Neural progenitor cell (in vitro differentiated cells): ENCODE measurements at regions not wholly inside any gene's neighbourhood (a gene's known extent, or its start where the extent isn't known, plus 50 kb on each side); places are given as distances from the start of the nearest gene placed in this dataset.

Source experiments
- EZH2 ChIP-seq: fragments of 200-600 bp; sonication (generic); IDR thresholded peaks from 2 replicates; pipeline ENCODE4 v1.6.1; 2017; ENCODE audit warnings: antibody characterized with exemption, mild to moderate bottlenecking, moderate library complexity
- EZH2phosphoT487 ChIP-seq: fragments of 200-600 bp; sonication (generic); IDR thresholded peaks from 2 replicates; pipeline ENCODE4 v1.6.1; 2017; ENCODE audit warnings: antibody characterized with exemption
- TF ChIP-seq, protein P1 (sequence below): fragments of 200-600 bp; sonication (generic); IDR thresholded peaks from 2 replicates; pipeline ENCODE4 v1.5.1; 2017; ENCODE audit warnings: antibody characterized with exemption, mild to moderate bottlenecking

DNA sequence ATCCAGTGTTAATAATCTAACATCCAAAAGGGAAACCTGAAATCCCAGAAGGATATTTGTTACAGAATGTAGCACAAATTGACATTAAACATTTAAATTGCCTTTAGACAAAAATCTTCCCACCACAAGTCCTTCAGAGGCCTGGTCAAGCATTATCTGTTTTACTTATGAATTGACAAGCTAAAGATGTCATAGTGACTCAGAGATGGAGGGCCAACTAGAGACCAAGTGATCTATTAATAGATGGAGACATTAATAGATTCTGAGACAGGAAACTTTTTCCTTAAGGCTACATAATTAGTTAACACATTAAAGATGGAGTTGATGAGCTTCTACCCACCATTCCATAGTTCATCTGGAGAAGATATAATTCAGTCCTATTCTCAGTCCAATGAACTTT lies 526.2 kb downstream of the IRS1 start:
- TF ChIP-seq, protein P1, sequence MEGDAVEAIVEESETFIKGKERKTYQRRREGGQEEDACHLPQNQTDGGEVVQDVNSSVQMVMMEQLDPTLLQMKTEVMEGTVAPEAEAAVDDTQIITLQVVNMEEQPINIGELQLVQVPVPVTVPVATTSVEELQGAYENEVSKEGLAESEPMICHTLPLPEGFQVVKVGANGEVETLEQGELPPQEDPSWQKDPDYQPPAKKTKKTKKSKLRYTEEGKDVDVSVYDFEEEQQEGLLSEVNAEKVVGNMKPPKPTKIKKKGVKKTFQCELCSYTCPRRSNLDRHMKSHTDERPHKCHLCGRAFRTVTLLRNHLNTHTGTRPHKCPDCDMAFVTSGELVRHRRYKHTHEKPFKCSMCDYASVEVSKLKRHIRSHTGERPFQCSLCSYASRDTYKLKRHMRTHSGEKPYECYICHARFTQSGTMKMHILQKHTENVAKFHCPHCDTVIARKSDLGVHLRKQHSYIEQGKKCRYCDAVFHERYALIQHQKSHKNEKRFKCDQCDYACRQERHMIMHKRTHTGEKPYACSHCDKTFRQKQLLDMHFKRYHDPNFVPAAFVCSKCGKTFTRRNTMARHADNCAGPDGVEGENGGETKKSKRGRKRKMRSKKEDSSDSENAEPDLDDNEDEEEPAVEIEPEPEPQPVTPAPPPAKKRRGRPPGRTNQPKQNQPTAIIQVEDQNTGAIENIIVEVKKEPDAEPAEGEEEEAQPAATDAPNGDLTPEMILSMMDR: no peak
- TF ChIP-seq EZH2 (no peak), EZH2phosphoT487 (no peak)
